Heart left ventricle (tissue), 13 donors: ENCODE measurements at regions not wholly inside any gene's neighbourhood (a gene's known extent, or its start where the extent isn't known, plus 50 kb on each side); places are given as distances from the start of the nearest gene placed in this dataset.
A peak's percentile ranks its signal among the peaks of the same experiment; 100 is the strongest.

Experiments
- POLR2A ChIP-seq, 2 donors: fragments of 450-650 bp; IDR thresholded peaks; one replicate each; pipeline ENCODE4 v1.6.1; 2017; ENCODE audit warnings: antibody characterized with exemption in 2 of 2, mild to moderate bottlenecking in 2 of 2, moderate library complexity in 2 of 2
- TF ChIP-seq, protein P1 (sequence below), 12 donors: fragments of 200-600 bp; sonication (generic) in 4 of 12; IDR thresholded peaks; one replicate each; pipeline versions ENCODE4 v1.5.0 to v1.8.0; 2018 to 2022; ENCODE audit warnings: antibody characterized with exemption in 12 of 12, mild to moderate bottlenecking in 5 of 12
- donor health status: ischemic (EF 13 %, LVEDD 7.1; RV severe dilation, severe dysfunction).
- donor health status: DM: no; HTN: yes; CAD: no.
- donor health status: DM: no; HTN: no; CAD: no.
- donor health status: ischemic (EF 25% LVEDD 6.9; RV normal size, moderate dysfunction).
- donor health status: ischemic (EF 25% LVEDD 5.7; RV mildly dilated, moderate dysfunction).
- donor health status: ischemic (EF 35%, LVEDD 5.7; RV mildly dilated, moderate dysfunction).
- donor health status: nonischemic (EF 11% LVEDD 7.7; RV severe dilation, severe dysfunction).
- donor health status: DM: yes; HTN: yes; CAD: no.
- donor health status: PGD.
- donor health status: ischemic (EF 29% LVEDD 5.4; RV normal size, mild dysfunction).
- donor health status: nonischemic (EF 23%, LVEDD 6.1; RV moderate dilation, normal function).

DNA sequence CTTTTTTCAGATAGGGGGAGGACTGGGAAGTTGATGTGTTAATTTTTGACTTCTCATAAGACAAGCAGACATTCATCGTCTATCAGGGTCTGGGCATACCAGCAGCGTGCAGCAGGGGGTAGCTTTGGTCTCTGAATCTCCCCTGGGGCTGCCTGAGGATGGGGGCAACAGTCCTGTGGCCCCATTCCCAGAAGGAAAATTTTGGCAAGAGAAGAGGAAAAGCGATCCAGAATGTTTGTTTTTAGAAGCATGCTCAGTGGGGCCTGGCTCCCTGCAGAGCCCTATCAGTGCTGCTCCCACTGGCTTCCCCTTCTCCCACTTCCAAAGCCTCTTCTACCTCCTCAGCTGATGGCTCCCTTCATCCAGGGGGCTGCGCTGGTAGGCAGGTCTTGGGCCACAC lies 194.8 kb upstream of the IL12B start:
- TF ChIP-seq, protein P1, sequence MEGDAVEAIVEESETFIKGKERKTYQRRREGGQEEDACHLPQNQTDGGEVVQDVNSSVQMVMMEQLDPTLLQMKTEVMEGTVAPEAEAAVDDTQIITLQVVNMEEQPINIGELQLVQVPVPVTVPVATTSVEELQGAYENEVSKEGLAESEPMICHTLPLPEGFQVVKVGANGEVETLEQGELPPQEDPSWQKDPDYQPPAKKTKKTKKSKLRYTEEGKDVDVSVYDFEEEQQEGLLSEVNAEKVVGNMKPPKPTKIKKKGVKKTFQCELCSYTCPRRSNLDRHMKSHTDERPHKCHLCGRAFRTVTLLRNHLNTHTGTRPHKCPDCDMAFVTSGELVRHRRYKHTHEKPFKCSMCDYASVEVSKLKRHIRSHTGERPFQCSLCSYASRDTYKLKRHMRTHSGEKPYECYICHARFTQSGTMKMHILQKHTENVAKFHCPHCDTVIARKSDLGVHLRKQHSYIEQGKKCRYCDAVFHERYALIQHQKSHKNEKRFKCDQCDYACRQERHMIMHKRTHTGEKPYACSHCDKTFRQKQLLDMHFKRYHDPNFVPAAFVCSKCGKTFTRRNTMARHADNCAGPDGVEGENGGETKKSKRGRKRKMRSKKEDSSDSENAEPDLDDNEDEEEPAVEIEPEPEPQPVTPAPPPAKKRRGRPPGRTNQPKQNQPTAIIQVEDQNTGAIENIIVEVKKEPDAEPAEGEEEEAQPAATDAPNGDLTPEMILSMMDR (IDR thresholded peaks at IDR 0.05): peak in 5 of 12 donors; percentile 11 to 43 (median 22)
- TF ChIP-seq POLR2A (IDR thresholded peaks at IDR 0.05): no peak
